Ureter (tissue), 1 donor: ENCODE measurements at regions not wholly inside any gene's neighbourhood (a gene's known extent, or its start where the extent isn't known, plus 50 kb on each side); places are given as distances from the start of the nearest gene placed in this dataset.

Source experiments
- DNase-seq: peaks from one replicate; pipeline ENCODE4 v3.0.0-alpha.2; 2020; ENCODE audit warnings: low spot score
- donor health status: DM: yes; HTN: yes; CAD: no.

GRCh38 chr16:64823481-64824075 lies 298.3 kb downstream of the CDH11 start:
- DNase-seq: no peak

- no peak for DNase-seq
These were observed 311.8 kb downstream of the CDH11 start for GRCh38 chr16:64809876-64810629.

GRCh38 chr16:64808474-64808873 lies 313.4 kb downstream of the CDH11 start:
- DNase-seq: no peak

DNA sequence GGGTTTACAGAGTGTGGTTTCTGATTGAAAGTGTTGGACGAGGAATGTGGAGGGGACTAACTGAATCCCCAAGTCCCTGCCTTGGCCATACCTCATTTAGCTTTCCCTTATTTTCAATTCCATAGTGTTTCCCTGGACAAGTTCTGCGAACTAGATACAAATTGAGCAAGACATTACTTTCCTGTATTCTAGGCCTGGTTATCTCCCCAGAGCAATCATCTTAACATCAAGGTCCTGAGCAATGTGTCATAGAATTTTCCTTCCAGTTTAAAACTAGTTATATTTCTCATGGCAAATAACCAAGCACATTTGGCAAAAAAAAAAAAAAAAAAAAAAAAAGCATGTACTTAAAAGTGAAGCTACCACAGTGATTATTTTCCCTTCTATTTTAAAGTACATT lies 330.1 kb downstream of the CDH11 start:
- DNase-seq: no peak

- DNase-seq: no peak
These were observed 337.2 kb downstream of the CDH11 start for GRCh38 chr16:64784635-64785034.

GRCh38 chr16:64782484-64782883 lies 339.4 kb downstream of the CDH11 start:
- no peak for DNase-seq

DNA sequence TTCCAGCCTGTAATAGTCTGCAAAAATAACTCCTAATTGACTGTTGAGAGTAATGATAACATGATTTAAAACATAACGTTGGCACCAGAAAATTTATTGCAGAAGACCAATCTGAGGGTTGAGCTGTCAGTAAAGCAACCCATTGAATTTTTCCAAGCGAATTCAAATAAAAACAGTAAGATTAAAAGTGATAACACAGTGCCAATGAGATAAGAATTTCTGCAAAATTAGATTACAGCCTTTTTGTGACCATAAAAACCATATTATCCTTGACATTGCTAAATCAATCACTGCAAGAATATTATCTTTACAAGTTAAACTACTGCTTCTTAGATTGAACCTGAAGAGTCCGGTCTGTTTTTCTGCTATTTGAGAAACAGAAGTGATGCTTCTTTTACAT lies 341.4 kb downstream of the CDH11 start:
- DNase-seq: no peak

DNA sequence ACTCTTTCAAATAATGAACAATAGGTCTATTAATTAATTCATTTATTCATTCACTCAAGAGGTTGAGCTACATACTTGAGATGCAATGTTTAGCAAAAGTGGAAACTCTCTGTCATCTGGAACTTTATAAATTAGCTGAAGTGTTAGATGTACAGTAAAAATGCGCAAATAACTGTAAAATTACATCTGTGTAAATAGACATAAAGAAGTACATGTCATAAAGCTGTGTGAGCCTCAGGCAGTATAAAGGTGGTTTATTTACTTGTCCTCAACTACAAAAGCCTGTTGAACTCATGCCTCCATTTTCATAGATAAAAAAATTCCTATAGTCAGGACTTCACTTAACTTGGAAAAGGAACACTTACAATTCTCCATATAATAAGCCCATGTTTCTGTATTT lies 343.1 kb downstream of the CDH11 start:
- no peak for DNase-seq

DNA sequence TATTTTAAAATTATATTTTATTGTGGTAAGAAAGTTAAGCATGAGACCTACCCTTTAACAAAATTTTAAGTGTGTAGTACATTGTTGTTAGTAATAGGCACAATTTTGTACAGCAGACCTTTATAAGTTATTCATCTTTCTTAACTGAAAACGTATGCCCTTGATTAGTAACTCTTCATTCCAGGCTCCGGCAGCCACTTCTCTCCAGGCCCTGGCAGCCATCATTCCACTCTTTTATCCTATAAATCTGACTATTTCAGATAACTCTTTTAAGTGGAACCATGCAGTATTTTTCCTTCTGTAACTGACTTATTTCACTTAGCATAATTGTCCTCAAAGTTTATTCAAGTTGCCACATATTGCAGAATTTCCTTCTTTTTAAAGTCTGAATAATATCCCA lies 348.2 kb downstream of the CDH11 start:
- no peak for DNase-seq

- no peak for DNase-seq
These were observed 348.7 kb downstream of the CDH11 start for GRCh38 chr16:64773184-64773583.

- no peak for DNase-seq
These were observed 350.6 kb downstream of the CDH11 start for GRCh38 chr16:64771273-64771672.

DNA sequence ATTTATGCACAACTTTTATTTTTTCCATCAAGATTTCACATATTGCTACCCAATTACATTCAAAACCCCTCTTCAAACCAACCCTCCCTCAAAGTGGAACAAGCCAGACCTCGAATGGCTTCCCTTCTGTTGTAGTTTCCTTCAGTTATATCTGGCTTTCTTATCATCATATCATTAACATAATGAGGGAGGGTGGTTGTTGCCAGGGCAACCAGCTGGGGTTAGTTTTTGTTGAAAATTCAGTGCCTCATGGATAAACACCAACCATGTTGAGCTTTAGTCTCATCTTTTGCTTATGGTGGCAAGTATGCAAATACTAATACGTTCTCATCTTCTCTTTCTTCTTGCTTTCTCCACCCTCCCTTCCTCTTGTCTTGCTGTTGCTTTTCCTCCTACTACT lies 359.7 kb downstream of the CDH11 start:
- no peak for DNase-seq

- DNase-seq: no peak
These were observed 367.6 kb downstream of the CDH11 start for GRCh38 chr16:64754279-64754678.

- no peak for DNase-seq
These were observed 370.0 kb downstream of the CDH11 start for GRCh38 chr16:64751906-64752305.

- DNase-seq: no peak
These were observed 372.5 kb downstream of the CDH11 start for GRCh38 chr16:64749346-64749745.

- DNase-seq: no peak
These were observed 376.5 kb downstream of the CDH11 start for GRCh38 chr16:64745258-64745930.

GRCh38 chr16:64742455-64743223 lies 379.2 kb downstream of the CDH11 start:
- DNase-seq: no peak

GRCh38 chr16:64740261-64740660 lies 381.6 kb downstream of the CDH11 start:
- no peak for DNase-seq

DNA sequence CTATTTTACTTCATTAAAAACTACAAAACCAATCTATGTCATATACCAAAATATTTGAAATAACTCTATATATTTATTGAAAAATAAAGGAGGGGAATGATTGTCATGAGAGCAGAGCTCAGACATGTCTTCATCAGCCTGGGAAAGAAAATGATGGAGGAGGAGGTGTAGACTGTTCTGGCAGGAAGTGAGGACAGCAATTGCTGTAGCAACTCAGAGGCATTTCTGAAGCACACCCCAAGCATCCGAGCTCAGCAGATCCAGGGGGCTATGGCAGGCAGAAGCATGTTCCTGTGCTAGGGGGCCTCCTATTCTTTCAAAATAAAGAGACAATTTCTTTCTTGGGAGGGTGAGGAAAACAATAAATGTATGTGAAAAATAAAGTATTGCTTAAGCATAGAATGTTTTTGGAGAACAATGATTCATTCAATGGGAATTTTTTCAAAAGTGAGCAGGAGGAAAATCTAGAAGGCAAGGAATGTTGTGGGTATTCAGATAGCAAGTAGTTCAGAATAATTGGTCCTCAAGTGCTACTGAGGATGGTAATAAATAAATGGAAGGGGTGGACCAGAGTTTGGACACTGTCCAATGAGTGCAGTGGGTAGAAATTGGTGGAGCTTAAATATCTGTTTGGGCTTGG lies 383.4 kb downstream of the CDH11 start:
- DNase-seq: no peak

- peak; percentile 41 for DNase-seq
These were observed 385.0 kb downstream of the CDH11 start for GRCh38 chr16:64736857-64737256.

DNA sequence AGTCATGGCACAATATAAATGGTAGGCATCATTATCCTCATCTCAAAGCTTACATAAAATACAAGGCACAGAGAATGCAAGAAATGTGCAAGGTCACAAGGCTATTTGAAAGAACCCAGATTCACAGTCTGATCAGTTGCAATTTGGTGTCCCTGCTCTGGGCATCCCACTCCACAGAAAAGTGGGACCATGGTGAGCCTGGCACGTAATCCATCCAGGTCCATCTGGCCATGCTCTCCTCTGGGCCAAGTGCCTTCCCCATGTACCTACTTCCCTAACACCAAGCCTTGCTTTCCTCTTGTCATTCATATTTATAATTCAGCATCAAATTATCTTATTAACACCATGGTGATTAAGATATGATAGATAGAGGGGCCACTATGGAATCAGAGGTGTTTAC lies 390.0 kb downstream of the CDH11 start:
- DNase-seq: no peak

DNA sequence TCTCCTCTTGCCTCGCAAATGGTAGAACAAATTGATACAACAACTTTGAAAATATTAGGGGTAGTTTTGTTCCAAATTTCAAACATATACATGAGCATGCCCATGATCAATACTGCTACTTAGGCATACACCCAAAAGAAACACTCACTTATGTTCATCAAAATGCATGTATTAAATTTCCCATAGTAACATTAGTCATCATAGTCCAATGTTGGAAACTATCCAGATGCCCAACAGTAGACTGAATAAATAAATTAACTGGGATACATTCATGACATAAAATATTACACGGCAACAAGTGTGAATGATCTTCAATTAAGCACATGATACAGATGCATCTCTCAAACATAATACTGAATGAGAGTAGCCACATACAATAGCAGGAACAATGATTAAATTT lies 391.6 kb downstream of the CDH11 start:
- DNase-seq: no peak
